ENCODE measurements at regions not wholly inside any gene's neighbourhood (a gene's known extent, or its start where the extent isn't known, plus 50 kb on each side); places are given as distances from the start of the nearest gene placed in this dataset.

- TF ChIP-seq HOXB5 (CRISPR knock-in tag; IDR thresholded peaks at IDR 0.05): no peak
- TF ChIP-seq CTCF (IDR thresholded peaks at IDR 0.05): peak; percentile 47
- peak; percentile 39 to 49; a peak in 4 of 5 replicates for TF ChIP-seq RAD21 (conservative IDR thresholded peaks at IDR 0.05 in 1 of 2, IDR thresholded peaks at IDR 0.05 in 1 of 2)
- TF ChIP-seq SMC3 (IDR thresholded peaks at IDR 0.05): peak; percentile 38; the same call in 2 of the 3 replicates
- FAIRE-seq (no peak), DNase-seq (ENCODE audit: low read depth in 1 of 2, low spot score in 1 of 2) (peak; percentile 30 to 52), ATAC-seq (peak; percentile 82 to 88)
- Histone ChIP-seq H3K4me1 (peaks cover 6% of the 10 kb centered on the region; the same call in 1 of the 3 replicates), H3K27ac (no peak overlapping the region), H3K4me3 (no peak overlapping the region), H3K4me2 (no peak overlapping the region), H3K9me3 (no peaks in the 10 kb centered on the region; the same call in 2 of the 3 replicates)
- POLR2A ChIA-PET: no interaction called here
- CTCF ChIA-PET: interaction anchor here (0.7 to 0.8 kb wide), 3 partner anchors 32 to 739 kb away, joined by 3 read pairs; no protein-coding TSS in a partner anchor
- WGBS (ENCODE audit: missing lambda C conversion rate): 34% methylated on average over 6 of the region's 6 CpGs
These were observed 738.4 kb upstream of the ALCAM start for GRCh38 chr3:104628185-104628789.

- H3K4me3 ChIP-seq: no peak overlapping the region
- TF ChIP-seq JUNB (IDR thresholded peaks at IDR 0.05) (0 out of 2 replicates have a peak, but pooled peaks have one; percentile 19), HES2 (IDR thresholded peaks at IDR 0.05) (no peak), FOSL2 (IDR thresholded peaks at IDR 0.05) (0 out of 2 replicates have a peak, but pooled peaks have one; percentile 30), FOSL2 (CRISPR knock-in tag; IDR thresholded peaks at IDR 0.05) (no peak; the same call in 1 of the 2 replicates)
- FAIRE-seq (no peak), ATAC-seq (peak; percentile 55 to 83; a peak in 4 of 6 replicates), DNase-seq (ENCODE audit: low read depth in 1 of 2, low spot score in 1 of 2) (no peak)
- WGBS (ENCODE audit: missing lambda C conversion rate): 14% methylated on average over 1 of the region's 1 CpG
- POLR2A ChIA-PET: no interaction called here
- H3K27ac ChIP-seq: no peak overlapping the region
- CTCF ChIA-PET: interaction anchor here (0.8 kb wide), 2 partner anchors 33 to 738 kb away, joined by 3 read pairs; no protein-coding TSS in a partner anchor
- no peaks in the 10 kb centered on the region; the same call in 2 of the 3 replicates for H3K9me3 ChIP-seq
- H3K4me2 ChIP-seq: no peak overlapping the region
- H3K4me1 ChIP-seq: peaks cover 6% of the 10 kb centered on the region; the same call in 1 of the 3 replicates
These were observed 737.7 kb upstream of the ALCAM start for GRCh38 chr3:104629038-104629437.

- DNase-seq (ENCODE audit: low read depth in 1 of 2, low spot score in 1 of 2) (no peak), FAIRE-seq (no peak), ATAC-seq (no peak)
- 0% methylated on average over 1 of the region's 2 CpGs for WGBS (ENCODE audit: missing lambda C conversion rate)
- ChIA-PET CTCF (no interaction called here), POLR2A (no interaction called here)
- TF ChIP-seq JUNB (IDR thresholded peaks at IDR 0.05): no peak
- TF ChIP-seq GATA3 (IDR thresholded peaks at IDR 0.05; ENCODE audit: borderline replicate concordance): no peak
- peak; percentile 58 for TF ChIP-seq ZFP36 (IDR thresholded peaks at IDR 0.05; ENCODE audit: borderline replicate concordance, partially characterized antibody)
- TF ChIP-seq CBX2 (IDR thresholded peaks at IDR 0.05; ENCODE audit: borderline replicate concordance, low read depth): no peak
- no peak for TF ChIP-seq RAD21 (conservative IDR thresholded peaks at IDR 0.05 in 1 of 2, IDR thresholded peaks at IDR 0.05 in 1 of 2)
- TF ChIP-seq MAX (IDR thresholded peaks at IDR 0.05): no peak
- no peak for TF ChIP-seq CHD2 (IDR thresholded peaks at IDR 0.05; ENCODE audit: low read length, partially characterized antibody)
- no peak for TF ChIP-seq FOSB (CRISPR knock-in tag; IDR thresholded peaks at IDR 0.05)
- Histone ChIP-seq H3K4me2 (no peak overlapping the region), H3K27ac (no peak overlapping the region), H3K9me3 (no peaks in the 10 kb centered on the region; the same call in 2 of the 3 replicates), H3K4me1 (peaks cover 6% of the 10 kb centered on the region; the same call in 1 of the 3 replicates), H3K4me3 (no peak overlapping the region)
These were observed 735.5 kb upstream of the ALCAM start for GRCh38 chr3:104631254-104631653.

- Histone ChIP-seq H3K9me3 (no peaks in the 10 kb centered on the region; the same call in 2 of the 3 replicates), H3K27ac (no peak overlapping the region), H3K4me1 (peaks cover 6% of the 10 kb centered on the region; the same call in 1 of the 3 replicates), H3K4me2 (no peak overlapping the region), H3K4me3 (no peak overlapping the region)
- peak; percentile 32 for FAIRE-seq
- no peak for DNase-seq (ENCODE audit: low read depth in 1 of 2, low spot score in 1 of 2)
- ChIA-PET POLR2A (no interaction called here), CTCF (interaction anchor here (1.2 kb wide), 1 partner anchor 10 kb away, joined by 3 read pairs; no protein-coding TSS in a partner anchor)
- ATAC-seq: no peak
- 65% methylated on average over 3 of the region's 3 CpGs for WGBS (ENCODE audit: missing lambda C conversion rate)
- TF ChIP-seq RCOR1 (IDR thresholded peaks at IDR 0.05; ENCODE audit: low read depth, low read length): no peak
- TF ChIP-seq POLR2AphosphoS2 (conservative IDR thresholded peaks at IDR 0.05; ENCODE audit: low read length): no peak
- TF ChIP-seq SREBF2 (IDR thresholded peaks at IDR 0.05): no peak
- TF ChIP-seq EHF (CRISPR knock-in tag; IDR thresholded peaks at IDR 0.05): no peak
- no peak for TF ChIP-seq EP300 (IDR thresholded peaks at IDR 0.05)
- TF ChIP-seq SMC3 (IDR thresholded peaks at IDR 0.05): no peak
- TF ChIP-seq FOSB (CRISPR knock-in tag; IDR thresholded peaks at IDR 0.05): no peak
- TF ChIP-seq ZC3H11A (IDR thresholded peaks at IDR 0.05): no peak
- no peak for TF ChIP-seq TFCP2L1 (CRISPR knock-in tag; IDR thresholded peaks at IDR 0.05)
- no peak for TF ChIP-seq KDM1A (IDR thresholded peaks at IDR 0.05; ENCODE audit: low read depth)
- TF ChIP-seq BCL3 (IDR thresholded peaks at IDR 0.05): no peak
- no peak for TF ChIP-seq ELK1 (IDR thresholded peaks at IDR 0.05; ENCODE audit: low read depth, low read length)
- TF ChIP-seq HEYL (CRISPR knock-in tag; IDR thresholded peaks at IDR 0.05): no peak
- no peak for TF ChIP-seq RAD21 (conservative IDR thresholded peaks at IDR 0.05 in 1 of 2, IDR thresholded peaks at IDR 0.05 in 1 of 2)
- TF ChIP-seq POLR2A (IDR thresholded peaks at IDR 0.05; ENCODE audit: low read length): no peak
- TF ChIP-seq NR3C1 (IDR thresholded peaks at IDR 0.05): no peak
- no peak for TF ChIP-seq NFE2L2 (conservative IDR thresholded peaks at IDR 0.05; ENCODE audit: low read length)
These were observed 734.2 kb upstream of the ALCAM start for GRCh38 chr3:104632521-104632920.

Measured in A549 (cell line).